Liver (tissue), 8 donors: ENCODE measurements at regions not wholly inside any gene's neighbourhood (a gene's known extent, or its start where the extent isn't known, plus 50 kb on each side); places are given as distances from the start of the nearest gene placed in this dataset.

Source experiments
- DNase-seq: peaks from one replicate; pipeline ENCODE4 v3.0.0-alpha.2; 2017; ENCODE audit warnings: low spot score
- H3K27ac ChIP-seq, 2 donors: one replicate each; pipeline ENCODE4 v1.7.0; 2013; ENCODE audit warnings: inconsistent platforms in 2 of 2, low read length in 2 of 2, control low read depth in 1 of 2, low read depth in 1 of 2, mild to moderate bottlenecking in 1 of 2
- H3K27me3 ChIP-seq, 4 donors: one replicate each; pipeline versions ENCODE4 v1.6.1 to v1.7.0; 2013; ENCODE audit warnings: low read length in 3 of 4, inconsistent platforms in 1 of 4, mild to moderate bottlenecking in 1 of 4, moderate library complexity in 1 of 4; ENCODE audit not compliant: control insufficient read depth in 4 of 4, insufficient read depth in 4 of 4
- H3K36me3 ChIP-seq, 4 donors: one replicate each; pipeline versions ENCODE4 v1.6.1 to v1.7.0; 2013; ENCODE audit warnings: low read length in 3 of 4, mild to moderate bottlenecking in 3 of 4, low read depth in 1 of 4, moderate library complexity in 1 of 4; ENCODE audit not compliant: control insufficient read depth in 4 of 4, insufficient read depth in 3 of 4
- H3K4me1 ChIP-seq, 4 donors: one replicate each; pipeline versions ENCODE4 v1.6.1 to v1.7.0; 2013; ENCODE audit warnings: low read length in 3 of 4, mild to moderate bottlenecking in 3 of 4, moderate library complexity in 1 of 4; ENCODE audit not compliant: control insufficient read depth in 4 of 4, insufficient read depth in 4 of 4
- H3K4me3 ChIP-seq, 3 donors: one replicate each; pipeline versions ENCODE4 v1.6.1 to v1.7.0; 2013; ENCODE audit warnings: low read length in 3 of 3, control low read depth in 1 of 3, low read depth in 1 of 3, mild to moderate bottlenecking in 1 of 3
- H3K9ac ChIP-seq, 2 donors: one replicate each; pipeline ENCODE4 v1.7.0; 2013; ENCODE audit warnings: low read length in 2 of 2, mild to moderate bottlenecking in 2 of 2, moderate library complexity in 2 of 2, control low read depth in 1 of 2, low read depth in 1 of 2
- H3K9me3 ChIP-seq, 4 donors: one replicate each; pipeline versions ENCODE4 v1.6.1 to v1.7.0; 2013; ENCODE audit warnings: low read length in 3 of 4; ENCODE audit not compliant: control insufficient read depth in 4 of 4
- CTCF ChIP-seq: fragments of 150-350 bp; IDR thresholded peaks from 2 replicates; pipeline ENCODE4 v1.5.1; 2017; ENCODE audit warnings: improper control_type of control experiment, low read depth, low read length; ENCODE audit not compliant: missing input control
- EGR1 ChIP-seq, 2 donors: IDR thresholded peaks; 2 replicates each; pipeline ENCODE4 v1.6.1; 2016 to 2018; ENCODE audit warnings: antibody characterized with exemption in 2 of 2, low read depth in 2 of 2
- FOXA1 ChIP-seq: IDR thresholded peaks from 2 replicates; pipeline ENCODE4 v1.6.1; 2016; ENCODE audit warnings: antibody characterized with exemption
- FOXA2 ChIP-seq: IDR thresholded peaks from 2 replicates; pipeline ENCODE4 v1.6.1; 2016; ENCODE audit warnings: antibody characterized with exemption
- GABPA ChIP-seq, 2 donors: IDR thresholded peaks in 1 of 2; conservative IDR thresholded peaks in 1 of 2; 2 replicates each; pipeline ENCODE4 v1.6.1; 2016; ENCODE audit warnings: antibody characterized with exemption in 2 of 2, mild to moderate bottlenecking in 1 of 2, moderate library complexity in 1 of 2
- HNF4G ChIP-seq: IDR thresholded peaks from 2 replicates; pipeline ENCODE4 v1.6.1; 2016; ENCODE audit warnings: antibody characterized with exemption
- JUND ChIP-seq, 2 donors: IDR thresholded peaks; 2 replicates each; pipeline ENCODE4 v1.6.1; 2016; ENCODE audit warnings: antibody characterized with exemption in 2 of 2
- MAX ChIP-seq: IDR thresholded peaks from 2 replicates; pipeline ENCODE4 v1.6.1; 2016; ENCODE audit warnings: antibody characterized with exemption
- RAD21 ChIP-seq, 2 donors: IDR thresholded peaks; 2 replicates each; pipeline ENCODE4 v1.6.1; 2016; ENCODE audit warnings: antibody characterized with exemption in 2 of 2, mild to moderate bottlenecking in 2 of 2
- REST ChIP-seq: IDR thresholded peaks from 2 replicates; pipeline ENCODE4 v1.6.1; 2016; ENCODE audit warnings: antibody characterized with exemption, mild to moderate bottlenecking
- RXRA ChIP-seq, 2 donors: IDR thresholded peaks; 2 replicates each; pipeline ENCODE4 v1.6.1; 2017 to 2018; ENCODE audit warnings: antibody characterized with exemption in 2 of 2, mild to moderate bottlenecking in 1 of 2
- SP1 ChIP-seq: IDR thresholded peaks from 2 replicates; pipeline ENCODE4 v1.6.1; 2018; ENCODE audit warnings: antibody characterized with exemption, mild to moderate bottlenecking
- YY1 ChIP-seq: IDR thresholded peaks from 2 replicates; pipeline ENCODE4 v1.6.1; 2016; ENCODE audit warnings: antibody characterized with exemption, mild to moderate bottlenecking
- WGBS: extraction: QIAGEN DNeasy Blood & Tissue Kit; methylation state at CpG from one replicate; pipeline ENCODE4 v1.1.7; 2013; 5-methylcytosine and 5-hydroxymethylcytosine counted together
- TF ChIP-seq, protein P1 (sequence below): IDR thresholded peaks from 2 replicates; pipeline ENCODE4 v1.6.1; 2016; ENCODE audit warnings: antibody characterized with exemption
- donor health status: healthy.
- donor health status: healthy.
- donor health status: healthy.
- donor health status: healthy.
- donor health status: healthy.

DNA sequence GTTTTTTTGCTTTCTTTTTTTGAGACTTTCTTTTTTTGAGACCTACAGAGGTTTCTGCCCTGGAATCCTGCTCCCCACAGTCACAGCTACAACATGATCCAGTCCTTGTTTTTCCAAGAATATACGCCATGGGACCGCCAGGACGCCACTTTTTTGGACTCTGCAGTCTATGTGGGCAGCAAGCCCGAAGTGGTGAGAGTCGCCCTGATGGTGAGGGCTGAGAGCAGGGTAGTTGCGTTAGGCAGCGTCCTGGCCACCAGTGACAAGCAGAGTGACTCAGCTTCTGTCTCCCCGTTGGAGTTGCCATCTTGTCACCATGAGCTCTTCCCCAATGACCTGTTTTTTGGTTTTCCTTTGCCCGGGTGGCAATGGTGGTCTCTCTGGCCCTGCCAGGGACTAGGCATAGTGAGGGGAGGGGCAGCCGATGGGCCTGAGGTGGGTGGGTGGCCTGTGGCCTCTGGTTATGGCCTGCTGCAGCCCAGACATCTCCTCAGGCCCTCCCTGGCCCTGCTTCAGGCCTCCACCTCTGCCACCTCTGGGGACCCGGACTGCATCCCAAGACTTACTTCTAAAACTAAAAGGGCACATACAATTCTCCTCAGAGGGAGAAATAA lies 88.0 kb upstream of the MALRD1 start:
- Histone ChIP-seq H3K9me3 (peaks cover 0 to 3% (median 0%) of the 10 kb centered on the region in 4 donors), H3K36me3 (no peaks in the 10 kb centered on the region), H3K27ac (no peak overlapping the region), H3K4me1 (no peaks in the 10 kb centered on the region), H3K27me3 (no peaks in the 10 kb centered on the region), H3K4me3 (no peak overlapping the region), H3K9ac (no peak overlapping the region)
- TF ChIP-seq FOXA2 = no peak
- TF ChIP-seq REST = no peak
- TF ChIP-seq JUND (IDR thresholded peaks at IDR 0.05) = no peak
- TF ChIP-seq YY1 = no peak
- no peak for TF ChIP-seq MAX
- 83% methylated on average over 11 of the region's 11 CpGs for WGBS
- no peak for DNase-seq

- no peak overlapping the region for H3K4me3 ChIP-seq
- H3K9ac ChIP-seq = no peak overlapping the region
- no peaks in the 10 kb centered on the region for H3K27me3 ChIP-seq
- H3K36me3 ChIP-seq = no peaks in the 10 kb centered on the region
- no peaks in the 10 kb centered on the region for H3K9me3 ChIP-seq
- TF ChIP-seq HNF4G (no peak), MAX (no peak), YY1 (no peak), CTCF (no peak), RAD21 (IDR thresholded peaks at IDR 0.05) (no peak), SP1 (no peak), GABPA (IDR thresholded peaks at IDR 0.05 in 1 of 2, conservative IDR thresholded peaks at IDR 0.05 in 1 of 2) (no peak), RXRA (IDR thresholded peaks at IDR 0.05) (no peak)
- no peak for DNase-seq
- H3K27ac ChIP-seq = no peak overlapping the region
- no peaks in the 10 kb centered on the region for H3K4me1 ChIP-seq
- 79% methylated on average over 1 of the region's 1 CpG for WGBS
Observed at GRCh38 chr10:18968159-18968558, 80.4 kb upstream of the MALRD1 start.

GRCh38 chr10:18976696-18977251 lies 71.8 kb upstream of the MALRD1 start:
- Histone ChIP-seq H3K9ac (no peak overlapping the region), H3K4me1 (no peaks in the 10 kb centered on the region), H3K27me3 (no peaks in the 10 kb centered on the region), H3K4me3 (no peak overlapping the region), H3K27ac (no peak overlapping the region), H3K36me3 (no peaks in the 10 kb centered on the region), H3K9me3 (no peaks in the 10 kb centered on the region)
- WGBS = 34% methylated on average over 4 of the region's 4 CpGs
- no peak for DNase-seq
- TF ChIP-seq MAX (no peak), CTCF (no peak), RAD21 (IDR thresholded peaks at IDR 0.05) (no peak), EGR1 (IDR thresholded peaks at IDR 0.05; ENCODE audit: low read depth in 2 of 2) (no peak), FOXA1 (no peak)
- TF ChIP-seq, protein P1, sequence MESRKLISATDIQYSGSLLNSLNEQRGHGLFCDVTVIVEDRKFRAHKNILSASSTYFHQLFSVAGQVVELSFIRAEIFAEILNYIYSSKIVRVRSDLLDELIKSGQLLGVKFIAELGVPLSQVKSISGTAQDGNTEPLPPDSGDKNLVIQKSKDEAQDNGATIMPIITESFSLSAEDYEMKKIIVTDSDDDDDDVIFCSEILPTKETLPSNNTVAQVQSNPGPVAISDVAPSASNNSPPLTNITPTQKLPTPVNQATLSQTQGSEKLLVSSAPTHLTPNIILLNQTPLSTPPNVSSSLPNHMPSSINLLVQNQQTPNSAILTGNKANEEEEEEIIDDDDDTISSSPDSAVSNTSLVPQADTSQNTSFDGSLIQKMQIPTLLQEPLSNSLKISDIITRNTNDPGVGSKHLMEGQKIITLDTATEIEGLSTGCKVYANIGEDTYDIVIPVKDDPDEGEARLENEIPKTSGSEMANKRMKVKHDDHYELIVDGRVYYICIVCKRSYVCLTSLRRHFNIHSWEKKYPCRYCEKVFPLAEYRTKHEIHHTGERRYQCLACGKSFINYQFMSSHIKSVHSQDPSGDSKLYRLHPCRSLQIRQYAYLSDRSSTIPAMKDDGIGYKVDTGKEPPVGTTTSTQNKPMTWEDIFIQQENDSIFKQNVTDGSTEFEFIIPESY = no peak
